Smooth muscle cell (in vitro differentiated cells): ENCODE measurements at regions not wholly inside any gene's neighbourhood (a gene's known extent, or its start where the extent isn't known, plus 50 kb on each side); places are given as distances from the start of the nearest gene placed in this dataset.

Experiments used
- DNase-seq: peaks from one replicate; lab custom pipeline; 2025; ENCODE audit not compliant: unreplicated experiment; lab: John Stamatoyannopoulos, UW
- H2AFZ ChIP-seq: fragments of 200-600 bp; sonication (generic); 2 replicates; pipeline ENCODE4 v1.6.0; 2016; ENCODE audit warnings: antibody characterized with exemption, low read depth, mild to moderate bottlenecking
- H3F3A ChIP-seq: fragments of 200-600 bp; sonication (generic); 2 replicates; pipeline ENCODE4 v1.6.0; 2017; ENCODE audit warnings: antibody characterized with exemption, low read depth
- H3K27ac ChIP-seq: fragments of 200-600 bp; sonication (generic); 2 replicates; pipeline ENCODE4 v1.5.1; 2016; ENCODE audit warnings: low read depth, mild to moderate bottlenecking
- H3K27me3 ChIP-seq: fragments of 200-600 bp; sonication (generic); 2 replicates; pipeline ENCODE4 v1.6.1; 2016; ENCODE audit warnings: low read depth, mild to moderate bottlenecking
- H3K36me3 ChIP-seq: fragments of 200-600 bp; sonication (generic); 2 replicates; pipeline ENCODE4 v1.5.1; 2016; ENCODE audit warnings: low read depth
- H3K4me1 ChIP-seq: fragments of 200-600 bp; sonication (generic); 2 replicates; pipeline ENCODE4 v1.5.1; 2016; ENCODE audit warnings: low read depth
- H3K4me2 ChIP-seq: fragments of 200-600 bp; sonication (generic); 2 replicates; pipeline ENCODE4 v1.6.0; 2016; ENCODE audit warnings: mild to moderate bottlenecking
- H3K4me3 ChIP-seq: fragments of 200-600 bp; sonication (generic); 2 replicates; pipeline ENCODE4 v1.5.1; 2016; ENCODE audit warnings: mild to moderate bottlenecking
- H3K79me2 ChIP-seq: fragments of 200-600 bp; sonication (generic); 2 replicates; pipeline ENCODE4 v1.6.0; 2016; ENCODE audit warnings: low read depth, mild to moderate bottlenecking
- H3K9ac ChIP-seq: fragments of 200-600 bp; sonication (generic); 2 replicates; pipeline ENCODE4 v1.6.0; 2016; ENCODE audit warnings: low read depth
- H3K9me3 ChIP-seq: fragments of 200-600 bp; sonication (generic); replicated peaks from 2 replicates; pipeline ENCODE4 v1.5.1; 2016; ENCODE audit warnings: low read depth
- H4K20me1 ChIP-seq: fragments of 200-600 bp; sonication (generic); 2 replicates; pipeline ENCODE4 v1.6.0; 2016; ENCODE audit warnings: low read depth
- CTCF ChIP-seq: fragments of 200-600 bp; sonication (generic); IDR thresholded peaks from 2 replicates; pipeline ENCODE4 v1.5.1; 2017; ENCODE audit warnings: borderline replicate concordance, mild to moderate bottlenecking, antibody characterized with exemption; ENCODE audit not compliant: insufficient read depth, poor library complexity, severe bottlenecking
- WGBS: methylation state at CpG from one replicate; pipeline ENCODE4 v1.1.7; 2016; ENCODE audit warnings: low lambda C conversion rate; 5-methylcytosine and 5-hydroxymethylcytosine counted together

- TF ChIP-seq CTCF, result no peak
These were observed 211.1 kb upstream of the ZNF804B start for GRCh38 chr7:88548399-88548798.

GRCh38 chr7:88546808-88547207 lies 212.7 kb upstream of the ZNF804B start:
- 49% methylated on average over 2 of the region's 2 CpGs for WGBS
- Histone ChIP-seq H4K20me1 (no peaks in the 10 kb centered on the region), H3K27me3 (no peaks in the 10 kb centered on the region), H3K27ac (no peak overlapping the region), H3K79me2 (no peaks in the 10 kb centered on the region), H3K36me3 (no peaks in the 10 kb centered on the region), H3K4me1 (no peaks in the 10 kb centered on the region), H2AFZ (no peak overlapping the region), H3K4me2 (no peak overlapping the region), H3K4me3 (no peak overlapping the region), H3F3A (no peaks in the 10 kb centered on the region), H3K9ac (no peak overlapping the region), H3K9me3 (no peaks in the 10 kb centered on the region)
- DNase-seq, result no peak
- peak; percentile 42 for TF ChIP-seq CTCF

More at GRCh38 chr7:88548399-88548798, 211.1 kb upstream of the ZNF804B start:
- Histone ChIP-seq H3K27ac (no peak overlapping the region), H3K9ac (no peak overlapping the region), H3F3A (no peaks in the 10 kb centered on the region), H3K79me2 (no peaks in the 10 kb centered on the region), H3K27me3 (no peaks in the 10 kb centered on the region), H3K36me3 (no peaks in the 10 kb centered on the region), H3K9me3 (no peaks in the 10 kb centered on the region), H3K4me3 (no peak overlapping the region), H2AFZ (no peak overlapping the region), H3K4me1 (no peaks in the 10 kb centered on the region), H3K4me2 (no peak overlapping the region), H4K20me1 (no peaks in the 10 kb centered on the region)
- no peak for DNase-seq

- 67% methylated on average over 1 of the region's 1 CpG for WGBS
- no peak overlapping the region for H3K4me3 ChIP-seq
These were observed 213.8 kb upstream of the ZNF804B start for GRCh38 chr7:88545663-88546062.

More at GRCh38 chr7:88545663-88546062, 213.8 kb upstream of the ZNF804B start:
- H2AFZ ChIP-seq, result no peak overlapping the region
- no peaks in the 10 kb centered on the region for H4K20me1 ChIP-seq
- H3K4me1 ChIP-seq, result no peaks in the 10 kb centered on the region
- DNase-seq, result no peak
- no peaks in the 10 kb centered on the region for H3F3A ChIP-seq
- no peak overlapping the region for H3K9ac ChIP-seq
- TF ChIP-seq CTCF, result no peak
- H3K36me3 ChIP-seq, result no peaks in the 10 kb centered on the region
- no peak overlapping the region for H3K4me2 ChIP-seq
- H3K9me3 ChIP-seq, result no peaks in the 10 kb centered on the region
- H3K27ac ChIP-seq, result no peak overlapping the region
- H3K79me2 ChIP-seq, result no peaks in the 10 kb centered on the region
- no peaks in the 10 kb centered on the region for H3K27me3 ChIP-seq
